ENCODE measurements at regions not wholly inside any gene's neighbourhood (a gene's known extent, or its start where the extent isn't known, plus 50 kb on each side); places are given as distances from the start of the nearest gene placed in this dataset.

DNA sequence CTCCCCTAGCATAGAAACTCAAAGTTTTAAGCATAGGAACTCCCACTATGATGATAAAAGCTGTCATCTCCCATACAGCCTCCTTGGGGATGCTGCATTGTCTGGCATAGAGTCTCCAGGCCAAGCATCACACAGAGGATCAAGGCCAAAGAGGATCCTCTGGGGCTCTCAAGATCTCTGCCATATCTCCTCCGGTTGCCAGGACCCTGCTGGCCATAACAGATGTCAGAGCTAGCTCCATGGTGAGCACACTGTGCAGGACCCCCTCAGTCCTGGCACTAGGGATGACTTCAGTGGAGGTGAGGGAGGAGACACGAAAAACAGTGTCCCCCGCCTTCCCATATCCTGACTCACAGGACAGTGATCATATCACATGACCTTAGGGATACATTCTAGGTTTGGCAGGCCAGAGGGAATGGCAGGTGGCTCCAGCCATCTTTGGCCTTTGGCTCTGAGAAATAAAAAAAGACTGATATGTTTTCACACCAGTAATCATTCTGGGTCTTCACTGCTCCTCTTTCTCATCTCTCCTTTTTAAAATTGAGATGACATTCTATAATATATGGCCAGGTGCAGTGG is 235.0 kb downstream of the MYCN start:
- H3K4me3 ChIP-seq (ENCODE audit: low read length, poor library complexity, severe bottlenecking): no peak overlapping the region
- no peaks in the 10 kb centered on the region for H3K4me1 ChIP-seq (ENCODE audit: insufficient read depth, low read length, poor library complexity, severe bottlenecking)
- H3F3A ChIP-seq (ENCODE audit: low read depth): no peaks in the 10 kb centered on the region
- H3K9ac ChIP-seq (ENCODE audit: low read depth, low read length, poor library complexity, severe bottlenecking): no peak overlapping the region
- no peak overlapping the region for H3K4me2 ChIP-seq (ENCODE audit: low read depth, low read length, poor library complexity, severe bottlenecking)
- no peaks in the 10 kb centered on the region for H3K79me2 ChIP-seq (ENCODE audit: insufficient read depth, low read length)
- TF ChIP-seq, protein P1, sequence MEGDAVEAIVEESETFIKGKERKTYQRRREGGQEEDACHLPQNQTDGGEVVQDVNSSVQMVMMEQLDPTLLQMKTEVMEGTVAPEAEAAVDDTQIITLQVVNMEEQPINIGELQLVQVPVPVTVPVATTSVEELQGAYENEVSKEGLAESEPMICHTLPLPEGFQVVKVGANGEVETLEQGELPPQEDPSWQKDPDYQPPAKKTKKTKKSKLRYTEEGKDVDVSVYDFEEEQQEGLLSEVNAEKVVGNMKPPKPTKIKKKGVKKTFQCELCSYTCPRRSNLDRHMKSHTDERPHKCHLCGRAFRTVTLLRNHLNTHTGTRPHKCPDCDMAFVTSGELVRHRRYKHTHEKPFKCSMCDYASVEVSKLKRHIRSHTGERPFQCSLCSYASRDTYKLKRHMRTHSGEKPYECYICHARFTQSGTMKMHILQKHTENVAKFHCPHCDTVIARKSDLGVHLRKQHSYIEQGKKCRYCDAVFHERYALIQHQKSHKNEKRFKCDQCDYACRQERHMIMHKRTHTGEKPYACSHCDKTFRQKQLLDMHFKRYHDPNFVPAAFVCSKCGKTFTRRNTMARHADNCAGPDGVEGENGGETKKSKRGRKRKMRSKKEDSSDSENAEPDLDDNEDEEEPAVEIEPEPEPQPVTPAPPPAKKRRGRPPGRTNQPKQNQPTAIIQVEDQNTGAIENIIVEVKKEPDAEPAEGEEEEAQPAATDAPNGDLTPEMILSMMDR (conservative IDR thresholded peaks at IDR 0.05; ENCODE audit: low read length): no peak
- TF ChIP-seq EZH2phosphoT487 (IDR thresholded peaks at IDR 0.05; ENCODE audit: borderline replicate concordance): no peak
- no peaks in the 10 kb centered on the region for H3K9me2 ChIP-seq (replicated peaks; ENCODE audit: low read depth, low read length)
- no peaks in the 10 kb centered on the region for H3K9me3 ChIP-seq (ENCODE audit: insufficient read depth, low read depth, low read length)
- no peak overlapping the region for H2AFZ ChIP-seq (ENCODE audit: low read length)
- no peaks in the 10 kb centered on the region for H3K36me3 ChIP-seq (ENCODE audit: insufficient read depth, low read length)
- H3K27me3 ChIP-seq (ENCODE audit: insufficient read depth, low read length, poor library complexity, severe bottlenecking): no peaks in the 10 kb centered on the region
- no peaks in the 10 kb centered on the region for H4K20me1 ChIP-seq (ENCODE audit: insufficient read depth, low read length, poor library complexity, severe bottlenecking)

DNA sequence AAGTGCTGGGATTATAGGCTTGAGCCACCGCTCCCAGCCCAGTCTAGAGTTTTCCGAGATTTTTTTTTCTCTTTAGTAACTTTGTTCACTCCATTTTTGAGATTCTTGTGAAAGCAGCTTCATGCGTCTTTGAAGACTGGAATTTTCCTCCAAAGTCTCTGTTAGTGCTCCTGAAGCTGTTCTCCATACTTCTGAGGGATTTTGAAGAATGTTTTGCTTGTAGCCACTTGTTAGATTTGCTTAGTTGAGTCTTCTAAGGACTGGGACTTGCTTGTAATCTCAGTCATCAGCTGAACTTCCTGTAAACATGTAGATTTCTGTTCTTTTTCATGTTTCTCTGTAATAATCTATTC is 234.3 kb downstream of the MYCN start:
- no peaks in the 10 kb centered on the region for H3F3A ChIP-seq (ENCODE audit: low read depth)
- no peaks in the 10 kb centered on the region for H3K79me2 ChIP-seq (ENCODE audit: insufficient read depth, low read length)
- H3K36me3 ChIP-seq (ENCODE audit: insufficient read depth, low read length): no peaks in the 10 kb centered on the region
- no peak for TF ChIP-seq EZH2phosphoT487 (IDR thresholded peaks at IDR 0.05; ENCODE audit: borderline replicate concordance)
- TF ChIP-seq, protein P1 (conservative IDR thresholded peaks at IDR 0.05; ENCODE audit: low read length): no peak
- H3K9me2 ChIP-seq (replicated peaks; ENCODE audit: low read depth, low read length): no peaks in the 10 kb centered on the region
- H3K27me3 ChIP-seq (ENCODE audit: insufficient read depth, low read length, poor library complexity, severe bottlenecking): no peaks in the 10 kb centered on the region
- no peak overlapping the region for H3K4me3 ChIP-seq (ENCODE audit: low read length, poor library complexity, severe bottlenecking)
- H3K4me1 ChIP-seq (ENCODE audit: insufficient read depth, low read length, poor library complexity, severe bottlenecking): no peaks in the 10 kb centered on the region
- H4K20me1 ChIP-seq (ENCODE audit: insufficient read depth, low read length, poor library complexity, severe bottlenecking): no peaks in the 10 kb centered on the region
- H3K4me2 ChIP-seq (ENCODE audit: low read depth, low read length, poor library complexity, severe bottlenecking): no peak overlapping the region
- H3K9me3 ChIP-seq (ENCODE audit: insufficient read depth, low read depth, low read length): no peaks in the 10 kb centered on the region
- H2AFZ ChIP-seq (ENCODE audit: low read length): no peak overlapping the region
- no peak overlapping the region for H3K9ac ChIP-seq (ENCODE audit: low read depth, low read length, poor library complexity, severe bottlenecking)

DNA sequence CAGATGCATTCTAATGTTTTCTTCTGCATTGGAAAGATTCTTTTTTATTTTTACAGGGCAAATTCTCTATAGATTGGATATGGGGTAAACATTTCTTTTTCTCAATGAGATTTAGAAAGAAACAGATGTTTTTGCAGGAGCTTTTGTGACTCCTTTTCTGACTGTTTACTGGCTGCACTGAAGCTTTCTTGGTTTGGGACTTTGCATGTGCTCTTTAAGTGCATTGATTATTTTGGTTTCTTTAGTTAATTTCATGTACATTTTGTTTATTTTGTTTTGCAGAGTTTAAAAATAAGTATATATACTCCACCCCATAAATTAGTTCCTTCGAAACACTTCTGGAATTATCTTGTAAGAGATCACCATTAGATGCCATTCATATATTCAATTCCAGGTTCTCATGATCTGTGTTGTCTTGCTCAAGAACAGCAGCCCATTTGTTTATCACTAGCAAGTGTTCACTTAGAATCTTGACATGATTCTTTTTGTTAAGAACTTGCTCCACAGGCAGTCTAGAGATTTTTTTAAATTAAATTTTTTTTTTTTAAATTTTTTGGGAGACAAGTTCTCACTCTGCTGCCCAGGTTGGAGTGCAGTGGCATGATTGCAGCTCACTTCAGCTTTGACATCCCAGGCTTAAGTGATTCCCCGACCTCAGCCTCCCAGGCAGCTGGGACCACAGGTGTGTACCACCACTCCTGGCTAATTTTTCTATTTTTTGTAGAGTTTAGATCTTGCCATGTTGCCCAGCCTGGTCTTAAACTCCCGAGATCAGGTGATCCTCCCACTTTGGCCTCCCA is 233.7 kb downstream of the MYCN start:
- Histone ChIP-seq H3K27me3 (ENCODE audit: insufficient read depth, low read length, poor library complexity, severe bottlenecking) (no peaks in the 10 kb centered on the region), H3K9me2 (replicated peaks; ENCODE audit: low read depth, low read length) (no peaks in the 10 kb centered on the region), H3K9ac (ENCODE audit: low read depth, low read length, poor library complexity, severe bottlenecking) (no peak overlapping the region), H3K4me2 (ENCODE audit: low read depth, low read length, poor library complexity, severe bottlenecking) (no peak overlapping the region), H3K9me3 (ENCODE audit: insufficient read depth, low read depth, low read length) (no peaks in the 10 kb centered on the region), H4K20me1 (ENCODE audit: insufficient read depth, low read length, poor library complexity, severe bottlenecking) (no peaks in the 10 kb centered on the region), H2AFZ (ENCODE audit: low read length) (no peak overlapping the region), H3K79me2 (ENCODE audit: insufficient read depth, low read length) (no peaks in the 10 kb centered on the region), H3K4me1 (ENCODE audit: insufficient read depth, low read length, poor library complexity, severe bottlenecking) (no peaks in the 10 kb centered on the region), H3F3A (ENCODE audit: low read depth) (no peaks in the 10 kb centered on the region), H3K36me3 (ENCODE audit: insufficient read depth, low read length) (no peaks in the 10 kb centered on the region), H3K4me3 (ENCODE audit: low read length, poor library complexity, severe bottlenecking) (no peak overlapping the region)
- TF ChIP-seq, protein P1 (conservative IDR thresholded peaks at IDR 0.05; ENCODE audit: low read length): no peak
- TF ChIP-seq EZH2phosphoT487 (IDR thresholded peaks at IDR 0.05; ENCODE audit: borderline replicate concordance): no peak
